ENCODE measurements at regions not wholly inside any gene's neighbourhood (a gene's known extent, or its start where the extent isn't known, plus 50 kb on each side); places are given as distances from the start of the nearest gene placed in this dataset.
A peak's percentile ranks its signal among the peaks of the same experiment; 100 is the strongest.

DNA sequence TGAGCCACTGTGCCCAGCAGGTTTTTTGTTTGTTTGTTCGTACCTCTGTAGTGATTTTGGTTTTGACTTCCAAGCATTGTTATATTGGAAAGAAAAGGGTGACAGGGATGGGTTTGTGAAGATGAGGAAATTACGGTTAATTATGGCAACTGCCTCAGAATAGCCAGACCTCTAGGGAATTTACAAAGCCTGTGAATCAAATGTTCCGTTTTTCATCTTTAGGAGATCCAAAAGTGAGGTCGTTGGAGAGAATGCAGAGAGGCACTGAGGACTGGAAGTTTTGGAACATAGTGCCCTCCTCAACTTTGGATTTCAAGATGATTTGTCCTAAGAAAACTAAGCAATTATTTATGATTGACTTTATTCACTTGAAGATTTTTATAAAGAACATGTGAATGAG, 54.5 kb upstream of the EVL start:
- DNase-seq = no peak
- intact Hi-C loops (cut with DNase I; ENCODE audit: low total_unique reads) = no loop called here
- Histone ChIP-seq H3K27ac (peak overlapping the region in 1 of 2 donors; percentile 32), H3K9me3 (no peaks in the 10 kb centered on the region), H3K4me1 (peaks cover 0 to 25% (median 0%) of the 10 kb centered on the region in 4 donors), H3K27me3 (no peaks in the 10 kb centered on the region), H3K36me3 (no peaks in the 10 kb centered on the region), H3K4me3 (no peak overlapping the region)
- TF ChIP-seq CTCF (IDR thresholded peaks at IDR 0.05) = no peak

GRCh38 chr14:100011628-100012325, 53.4 kb upstream of the EVL start:
- Histone ChIP-seq H3K27ac (no peak overlapping the region), H3K27me3 (no peaks in the 10 kb centered on the region), H3K36me3 (no peaks in the 10 kb centered on the region), H3K4me1 (peaks cover 0 to 25% (median 0%) of the 10 kb centered on the region in 4 donors), H3K4me3 (no peak overlapping the region), H3K9me3 (no peaks in the 10 kb centered on the region)
- TF ChIP-seq CTCF (IDR thresholded peaks at IDR 0.05) = no peak
- no peak for DNase-seq
- intact Hi-C loops (cut with DNase I; ENCODE audit: low total_unique reads) = no loop called here

DNA sequence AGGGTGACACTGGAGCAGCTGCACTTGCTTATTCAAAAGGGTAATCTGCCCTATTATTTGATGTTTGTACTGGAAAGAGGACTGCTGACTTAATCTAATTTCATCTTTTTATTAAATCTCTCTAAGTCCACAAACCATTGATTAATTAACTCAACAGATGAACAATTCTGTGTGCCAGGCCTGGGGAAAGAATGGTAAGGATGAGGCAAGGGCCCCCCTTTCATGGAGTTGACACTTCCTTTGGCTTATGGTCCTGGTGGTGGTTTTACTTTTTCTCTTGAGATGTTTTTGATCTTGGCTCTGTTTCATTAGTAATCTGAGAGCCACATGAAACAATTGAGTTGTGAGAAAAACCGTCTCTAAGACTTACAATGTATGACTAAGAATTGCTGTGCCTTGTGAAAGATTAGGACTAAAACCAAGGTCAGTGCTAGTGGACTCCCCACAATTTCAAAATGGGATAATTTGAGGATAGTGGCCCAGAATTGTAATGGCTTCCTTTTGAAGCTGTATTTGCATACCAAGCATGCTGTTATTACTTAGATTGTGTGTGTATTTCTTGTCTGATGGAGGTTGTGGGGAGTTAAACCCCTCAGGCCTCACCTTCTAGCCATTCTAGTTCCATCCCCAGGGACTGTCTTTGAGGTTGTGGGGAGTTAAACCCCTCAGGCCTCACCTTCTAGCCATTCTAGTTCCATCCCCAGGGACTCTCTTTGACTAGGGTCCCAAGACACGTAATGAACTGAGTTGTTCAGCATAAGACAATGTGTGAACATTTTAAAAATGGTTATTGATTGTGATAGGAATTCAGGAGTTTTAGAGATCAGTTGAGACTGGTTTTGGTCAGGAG, 52.5 kb upstream of the EVL start:
- no peak overlapping the region for H3K4me3 ChIP-seq
- H3K4me1 ChIP-seq = peaks cover 0 to 25% (median 0%) of the 10 kb centered on the region in 4 donors
- H3K27ac ChIP-seq = no peak overlapping the region
- no peaks in the 10 kb centered on the region for H3K9me3 ChIP-seq
- intact Hi-C loops (cut with DNase I; ENCODE audit: low total_unique reads) = no loop called here
- no peak for TF ChIP-seq CTCF (IDR thresholded peaks at IDR 0.05)
- no peaks in the 10 kb centered on the region for H3K27me3 ChIP-seq
- no peaks in the 10 kb centered on the region for H3K36me3 ChIP-seq
- DNase-seq = no peak

DNA sequence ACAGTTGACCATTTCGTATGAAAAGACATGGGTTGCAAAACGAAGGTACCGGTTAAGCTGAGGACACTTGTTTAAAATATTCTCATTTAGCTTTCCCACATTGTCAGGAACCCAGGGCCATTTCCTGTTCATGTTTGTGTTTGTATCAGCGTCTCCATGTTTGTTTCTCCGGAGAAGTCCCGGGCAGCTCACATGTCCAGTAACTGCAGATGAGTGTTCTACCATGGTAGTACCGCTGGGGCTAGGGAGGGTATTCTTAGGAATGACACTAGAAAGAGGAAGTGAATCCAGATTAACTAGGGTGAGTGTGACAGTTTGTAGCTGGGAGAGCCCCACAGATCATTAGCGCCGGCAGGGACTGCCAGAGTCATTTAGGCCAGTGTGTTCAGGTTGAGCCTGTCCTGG, 50.0 kb upstream of the EVL start:
- no peak for TF ChIP-seq CTCF (IDR thresholded peaks at IDR 0.05)
- H3K4me1 ChIP-seq = peaks cover 0 to 16% (median 2%) of the 10 kb centered on the region in 4 donors
- no peak overlapping the region for H3K4me3 ChIP-seq
- no peak overlapping the region for H3K27ac ChIP-seq
- H3K9me3 ChIP-seq = no peaks in the 10 kb centered on the region
- intact Hi-C loops (cut with DNase I; ENCODE audit: low total_unique reads) = no loop called here
- no peaks in the 10 kb centered on the region for H3K36me3 ChIP-seq
- no peak for DNase-seq
- H3K27me3 ChIP-seq = no peaks in the 10 kb centered on the region

Data from tibial artery (tissue), 4 donors.